ENCODE measurements at regions not wholly inside any gene's neighbourhood (a gene's known extent, or its start where the extent isn't known, plus 50 kb on each side); places are given as distances from the start of the nearest gene placed in this dataset.

DNA sequence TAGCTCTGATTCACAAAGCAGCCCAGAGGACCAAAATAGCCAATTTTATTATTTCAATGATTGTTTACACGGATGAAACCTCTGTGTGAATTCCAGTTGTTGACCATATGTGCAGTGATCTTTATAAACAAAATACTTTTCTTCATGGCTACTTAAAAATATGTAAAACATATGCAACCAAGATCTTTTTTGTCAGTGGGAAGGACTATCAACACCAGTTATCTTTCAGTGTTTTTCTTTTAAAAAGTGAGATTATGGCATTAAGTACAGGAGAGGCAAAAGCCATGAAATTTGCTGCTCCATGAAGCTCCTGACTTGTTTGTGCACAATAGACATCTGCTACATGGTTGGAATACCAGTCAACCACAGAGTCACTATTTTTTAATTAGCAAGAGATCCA lies 184.4 kb downstream of the DKK2 start:
- TF ChIP-seq, protein P1, sequence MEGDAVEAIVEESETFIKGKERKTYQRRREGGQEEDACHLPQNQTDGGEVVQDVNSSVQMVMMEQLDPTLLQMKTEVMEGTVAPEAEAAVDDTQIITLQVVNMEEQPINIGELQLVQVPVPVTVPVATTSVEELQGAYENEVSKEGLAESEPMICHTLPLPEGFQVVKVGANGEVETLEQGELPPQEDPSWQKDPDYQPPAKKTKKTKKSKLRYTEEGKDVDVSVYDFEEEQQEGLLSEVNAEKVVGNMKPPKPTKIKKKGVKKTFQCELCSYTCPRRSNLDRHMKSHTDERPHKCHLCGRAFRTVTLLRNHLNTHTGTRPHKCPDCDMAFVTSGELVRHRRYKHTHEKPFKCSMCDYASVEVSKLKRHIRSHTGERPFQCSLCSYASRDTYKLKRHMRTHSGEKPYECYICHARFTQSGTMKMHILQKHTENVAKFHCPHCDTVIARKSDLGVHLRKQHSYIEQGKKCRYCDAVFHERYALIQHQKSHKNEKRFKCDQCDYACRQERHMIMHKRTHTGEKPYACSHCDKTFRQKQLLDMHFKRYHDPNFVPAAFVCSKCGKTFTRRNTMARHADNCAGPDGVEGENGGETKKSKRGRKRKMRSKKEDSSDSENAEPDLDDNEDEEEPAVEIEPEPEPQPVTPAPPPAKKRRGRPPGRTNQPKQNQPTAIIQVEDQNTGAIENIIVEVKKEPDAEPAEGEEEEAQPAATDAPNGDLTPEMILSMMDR (IDR thresholded peaks at IDR 0.05), result no peak
- TF ChIP-seq POLR2A (IDR thresholded peaks at IDR 0.05), result no peak
